DOHH2 (cell line): ENCODE measurements at regions not wholly inside any gene's neighbourhood (a gene's known extent, or its start where the extent isn't known, plus 50 kb on each side); places are given as distances from the start of the nearest gene placed in this dataset.

ENCODE experiments used
- CTCF ChIP-seq: fragments of 200-600 bp; sonication (generic); IDR thresholded peaks from one replicate; pipeline ENCODE4 v1.5.1; 2014; ENCODE audit warnings: antibody characterized with exemption, mild to moderate bottlenecking, low read depth, low read length; ENCODE audit not compliant: poor library complexity, severe bottlenecking
- EZH2phosphoT487 ChIP-seq: fragments of 200-600 bp; sonication (generic); IDR thresholded peaks from 2 replicates; pipeline ENCODE4 v1.6.1; 2017; ENCODE audit warnings: borderline replicate concordance, mild to moderate bottlenecking, antibody characterized with exemption, low read length, moderate library complexity, mixed read lengths

- TF ChIP-seq CTCF: no peak
- no peak for TF ChIP-seq EZH2phosphoT487
Observed at GRCh38 chr1:229127301-229127700, 143.6 kb upstream of the RAB4A start.
